ENCODE measurements at regions not wholly inside any gene's neighbourhood (a gene's known extent, or its start where the extent isn't known, plus 50 kb on each side); places are given as distances from the start of the nearest gene placed in this dataset.

GRCh38 chr7:24462984-24463383, 110.3 kb upstream of the PALS2 start:
- Mint-ChIP-seq H3K9me3 (no peaks in the 10 kb centered on the region), H3K27ac (no peak overlapping the region), H3K4me1 (no peaks in the 10 kb centered on the region), H3K4me3 (no peak overlapping the region), H3K27me3 (peaks cover 11% of the 10 kb centered on the region), H3K36me3 (no peaks in the 10 kb centered on the region)
- no peak for DNase-seq
- CTCF ChIA-PET, result no interaction called here

- Mint-ChIP-seq H3K36me3 (no peaks in the 10 kb centered on the region), H3K27me3 (peaks cover 11% of the 10 kb centered on the region), H3K9me3 (no peaks in the 10 kb centered on the region), H3K27ac (no peak overlapping the region), H3K4me1 (no peaks in the 10 kb centered on the region), H3K4me3 (no peak overlapping the region)
- no peak for DNase-seq
- CTCF ChIA-PET, result no interaction called here
These were observed 109.8 kb upstream of the PALS2 start for GRCh38 chr7:24463474-24463873.

DNA sequence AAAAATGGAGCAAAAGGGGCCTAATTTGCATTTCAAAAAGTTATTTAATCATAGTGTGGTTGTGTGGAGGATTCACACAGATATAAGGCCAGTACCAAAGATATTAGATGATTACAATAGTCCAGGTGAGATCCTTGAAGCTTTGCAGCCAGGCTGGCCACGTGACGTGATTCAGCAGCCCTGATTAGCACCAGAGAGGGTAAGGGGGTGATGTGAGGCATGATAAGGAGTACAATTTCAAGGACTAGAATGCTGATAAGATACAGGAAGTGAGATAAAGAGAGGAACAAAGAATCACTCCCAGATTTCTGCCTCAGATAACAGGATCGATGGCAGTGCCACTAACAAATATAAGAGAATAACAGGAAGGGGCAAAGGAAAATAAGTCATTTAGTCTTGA, 108.4 kb upstream of the PALS2 start:
- Mint-ChIP-seq H3K27me3 (peaks cover 8% of the 10 kb centered on the region), H3K36me3 (no peaks in the 10 kb centered on the region), H3K9me3 (no peaks in the 10 kb centered on the region), H3K4me3 (no peak overlapping the region), H3K27ac (no peak overlapping the region), H3K4me1 (no peaks in the 10 kb centered on the region)
- CTCF ChIA-PET, result no interaction called here
- DNase-seq, result no peak

- CTCF ChIA-PET, result no interaction called here
- no peaks in the 10 kb centered on the region for H3K27me3 Mint-ChIP-seq
These were observed 107.0 kb upstream of the PALS2 start for GRCh38 chr7:24466168-24466768.

DNA sequence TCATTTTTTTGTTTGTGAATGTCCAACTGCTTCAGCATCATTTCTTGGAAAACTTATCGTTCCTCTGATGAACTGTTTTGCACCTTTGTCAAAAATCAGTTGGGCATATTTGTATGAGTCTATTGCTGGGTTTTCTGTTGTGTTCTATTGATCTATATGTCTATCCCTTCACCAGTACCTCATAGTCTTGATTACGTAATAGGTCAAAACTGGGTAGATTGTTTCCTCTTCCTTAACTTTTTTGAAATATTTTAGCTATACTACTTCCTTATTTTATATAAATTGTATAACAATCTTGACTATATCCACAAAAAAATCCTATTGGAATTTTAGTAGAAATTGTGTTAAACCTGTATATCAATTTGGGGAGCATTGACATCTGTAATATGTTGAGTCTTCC, 104.1 kb upstream of the PALS2 start:
- Mint-ChIP-seq H3K27me3 (no peaks in the 10 kb centered on the region), H3K36me3 (no peaks in the 10 kb centered on the region), H3K4me1 (no peaks in the 10 kb centered on the region), H3K9me3 (no peaks in the 10 kb centered on the region), H3K4me3 (no peak overlapping the region), H3K27ac (no peak overlapping the region)
- no peak for DNase-seq
- CTCF ChIA-PET, result no interaction called here

More at GRCh38 chr7:24466168-24466768, 107.0 kb upstream of the PALS2 start:
- no peaks in the 10 kb centered on the region for H3K4me1 Mint-ChIP-seq
- DNase-seq, result no peak
- no peaks in the 10 kb centered on the region for H3K36me3 Mint-ChIP-seq
- H3K9me3 Mint-ChIP-seq, result no peaks in the 10 kb centered on the region
- H3K27ac Mint-ChIP-seq, result no peak overlapping the region
- no peak overlapping the region for H3K4me3 Mint-ChIP-seq

DNA sequence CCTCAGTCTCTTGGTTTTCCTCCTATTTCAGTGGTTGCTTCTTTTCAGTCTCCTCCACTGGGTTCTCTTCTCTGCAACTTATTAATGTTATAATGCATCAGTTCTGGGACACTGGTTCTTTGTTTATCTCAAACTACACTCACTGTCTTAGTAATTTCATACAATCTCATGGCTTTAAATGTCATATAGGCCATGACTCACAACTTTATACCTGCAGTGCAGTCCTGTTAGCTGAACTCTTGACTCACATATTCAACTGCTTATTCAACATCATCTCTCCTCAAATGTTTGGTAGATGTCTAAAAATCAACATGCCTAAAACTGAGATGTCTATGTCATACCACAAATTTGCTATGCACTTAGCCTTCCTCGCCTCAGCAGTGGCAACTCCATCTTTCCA, 101.2 kb upstream of the PALS2 start:
- DNase-seq, result no peak
- CTCF ChIA-PET, result no interaction called here
- Mint-ChIP-seq H3K4me1 (no peaks in the 10 kb centered on the region), H3K4me3 (no peak overlapping the region), H3K27ac (no peak overlapping the region), H3K36me3 (no peaks in the 10 kb centered on the region), H3K9me3 (no peaks in the 10 kb centered on the region), H3K27me3 (no peaks in the 10 kb centered on the region)

- Mint-ChIP-seq H3K4me1 (no peaks in the 10 kb centered on the region), H3K27me3 (peaks cover 4% of the 10 kb centered on the region), H3K4me3 (no peak overlapping the region), H3K36me3 (no peaks in the 10 kb centered on the region), H3K9me3 (no peaks in the 10 kb centered on the region), H3K27ac (no peak overlapping the region)
- no peak for DNase-seq
- CTCF ChIA-PET, result interaction anchor here (0.8 kb wide), 1 partner anchor 113 kb away, joined by 3 read pairs; no protein-coding TSS in a partner anchor
These were observed 97.9 kb upstream of the PALS2 start for GRCh38 chr7:24475166-24475961.

GRCh38 chr7:24476227-24476626, 97.0 kb upstream of the PALS2 start:
- Mint-ChIP-seq H3K4me3 (no peak overlapping the region), H3K36me3 (no peaks in the 10 kb centered on the region), H3K4me1 (no peaks in the 10 kb centered on the region), H3K27ac (no peak overlapping the region), H3K9me3 (no peaks in the 10 kb centered on the region), H3K27me3 (peaks cover 8% of the 10 kb centered on the region)
- DNase-seq, result no peak
- CTCF ChIA-PET, result interaction anchor here (0.8 kb wide), 1 partner anchor 112 kb away, joined by 3 read pairs; no protein-coding TSS in a partner anchor

DNA sequence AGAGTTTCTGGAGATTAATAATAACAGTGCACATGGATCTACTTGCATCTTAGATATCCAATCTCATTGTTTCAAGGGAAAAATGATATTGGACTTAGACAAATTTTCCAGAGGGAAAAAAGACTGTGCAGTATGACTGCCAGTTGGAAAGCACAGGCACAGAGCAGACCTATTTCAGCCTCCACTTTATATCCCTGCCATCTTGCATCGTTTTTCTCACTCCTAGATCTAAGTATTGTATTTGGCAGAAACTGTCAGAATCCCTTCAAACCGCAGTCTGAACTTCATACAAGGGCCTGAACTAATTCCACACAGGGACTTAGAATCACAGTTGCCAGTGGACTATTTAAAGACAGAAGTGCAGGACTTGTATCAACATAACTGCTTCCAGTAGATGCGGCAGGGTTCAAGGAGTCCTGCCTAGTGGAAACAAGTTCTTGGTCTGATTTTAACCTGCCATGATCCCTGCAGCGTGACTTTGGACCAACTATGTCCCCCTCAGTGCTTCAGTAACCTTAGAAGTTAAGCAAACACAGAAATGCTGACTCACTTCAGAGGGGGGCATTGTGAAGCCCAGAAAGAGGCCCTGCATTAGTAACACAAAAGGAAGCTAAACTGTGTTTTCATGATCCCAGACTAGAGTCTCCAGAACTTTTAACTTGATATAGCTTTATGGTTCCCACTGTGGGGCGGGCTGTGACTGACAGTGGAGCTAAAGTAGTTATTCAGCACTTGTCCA, 95.7 kb upstream of the PALS2 start:
- no peak overlapping the region for H3K4me3 Mint-ChIP-seq
- peaks cover 8% of the 10 kb centered on the region for H3K27me3 Mint-ChIP-seq
- no peak for DNase-seq
- no peak overlapping the region for H3K27ac Mint-ChIP-seq
- no peaks in the 10 kb centered on the region for H3K36me3 Mint-ChIP-seq
- H3K4me1 Mint-ChIP-seq, result no peaks in the 10 kb centered on the region
- CTCF ChIA-PET, result interaction anchor here (0.5 kb wide), 1 partner anchor 225 kb away, joined by 3 read pairs; no protein-coding TSS in a partner anchor
- H3K9me3 Mint-ChIP-seq, result no peaks in the 10 kb centered on the region

GRCh38 chr7:24478137-24478655, 95.1 kb upstream of the PALS2 start:
- no peak for DNase-seq
- no peaks in the 10 kb centered on the region for H3K4me1 Mint-ChIP-seq
- no peaks in the 10 kb centered on the region for H3K9me3 Mint-ChIP-seq
- H3K36me3 Mint-ChIP-seq, result no peaks in the 10 kb centered on the region
- H3K4me3 Mint-ChIP-seq, result no peak overlapping the region
- no peak overlapping the region for H3K27ac Mint-ChIP-seq
- CTCF ChIA-PET, result no interaction called here
- H3K27me3 Mint-ChIP-seq, result peaks cover 8% of the 10 kb centered on the region

DNA sequence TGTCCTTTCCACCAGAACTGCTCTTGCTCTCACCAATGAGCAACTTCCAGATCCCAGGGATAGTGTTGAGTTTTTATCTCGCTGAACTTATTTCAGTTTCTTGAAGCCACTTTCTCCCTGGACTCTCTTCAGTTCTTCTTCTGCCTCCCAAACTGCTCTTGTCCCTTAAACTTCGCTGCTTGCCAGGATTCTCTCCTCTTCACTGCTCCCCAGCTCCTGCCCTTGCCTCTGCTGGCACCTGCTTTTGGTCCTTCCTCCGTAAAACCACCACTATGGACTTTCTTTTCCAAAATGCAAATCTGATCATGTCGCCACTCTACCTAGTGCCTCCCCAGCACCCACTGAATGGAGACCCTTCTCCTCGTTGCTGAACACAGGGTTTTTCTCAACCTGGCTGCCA, 92.8 kb upstream of the PALS2 start:
- Mint-ChIP-seq H3K27ac (no peak overlapping the region), H3K4me1 (no peaks in the 10 kb centered on the region), H3K9me3 (no peaks in the 10 kb centered on the region), H3K27me3 (peaks cover 8% of the 10 kb centered on the region), H3K4me3 (no peak overlapping the region), H3K36me3 (no peaks in the 10 kb centered on the region)
- DNase-seq, result no peak
- CTCF ChIA-PET, result no interaction called here

DNA sequence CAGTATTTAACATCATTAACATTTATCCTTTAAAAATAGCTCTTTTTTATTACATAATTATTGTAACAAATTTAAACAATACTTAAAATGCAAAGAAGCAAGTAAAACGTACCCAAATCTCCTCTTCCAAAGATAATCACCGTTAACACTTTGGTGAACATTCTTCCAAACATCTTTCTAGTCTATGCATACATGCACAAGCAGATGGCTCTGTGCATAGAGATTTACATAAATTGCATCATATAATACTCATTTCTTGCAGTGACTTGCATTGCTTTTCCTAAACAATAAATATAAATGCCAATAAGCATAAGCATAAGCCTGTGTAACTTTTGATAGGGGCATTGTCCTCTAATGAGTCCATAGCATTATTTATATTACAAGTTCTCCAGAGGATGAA, 89.4 kb upstream of the PALS2 start:
- no peak overlapping the region for H3K27ac Mint-ChIP-seq
- H3K4me3 Mint-ChIP-seq, result no peak overlapping the region
- CTCF ChIA-PET, result no interaction called here
- no peaks in the 10 kb centered on the region for H3K36me3 Mint-ChIP-seq
- H3K4me1 Mint-ChIP-seq, result no peaks in the 10 kb centered on the region
- no peaks in the 10 kb centered on the region for H3K9me3 Mint-ChIP-seq
- peaks cover 8% of the 10 kb centered on the region for H3K27me3 Mint-ChIP-seq
- DNase-seq, result no peak

- peaks cover 4% of the 10 kb centered on the region for H3K27me3 Mint-ChIP-seq
- DNase-seq, result no peak
- H3K9me3 Mint-ChIP-seq, result no peaks in the 10 kb centered on the region
- no peaks in the 10 kb centered on the region for H3K4me1 Mint-ChIP-seq
- H3K4me3 Mint-ChIP-seq, result no peak overlapping the region
- H3K36me3 Mint-ChIP-seq, result no peaks in the 10 kb centered on the region
- no peak overlapping the region for H3K27ac Mint-ChIP-seq
- CTCF ChIA-PET, result no interaction called here
These were observed 80.7 kb upstream of the PALS2 start for GRCh38 chr7:24492576-24492975.

DNA sequence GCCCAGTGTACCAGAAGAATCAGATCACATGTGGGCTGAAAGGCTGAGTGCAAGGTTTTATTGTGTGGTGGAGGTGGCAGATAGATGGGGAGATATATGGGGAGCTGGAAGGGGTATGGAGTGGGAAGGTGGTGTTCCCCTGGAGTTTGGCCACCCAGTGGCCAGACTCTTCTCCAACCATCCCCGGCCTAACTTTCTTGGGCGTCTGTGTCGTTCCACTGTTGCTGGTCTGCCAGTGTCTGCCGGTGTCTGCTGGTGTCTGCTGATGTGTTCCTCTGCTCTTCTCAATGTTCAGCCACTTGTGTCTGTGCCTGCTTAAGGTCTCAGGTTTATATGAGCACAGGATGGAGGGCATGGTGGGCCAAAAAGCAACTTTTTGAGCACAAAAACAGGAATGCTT, 78.4 kb upstream of the PALS2 start:
- CTCF ChIA-PET, result no interaction called here
- Mint-ChIP-seq H3K27ac (no peak overlapping the region), H3K9me3 (no peaks in the 10 kb centered on the region), H3K36me3 (no peaks in the 10 kb centered on the region), H3K4me1 (no peaks in the 10 kb centered on the region), H3K4me3 (no peak overlapping the region), H3K27me3 (peaks cover 4% of the 10 kb centered on the region)
- no peak for DNase-seq

Data from activated naive CD4-positive, alpha-beta T cell treated with anti-CD3 and anti-CD28 coated beads, Interleukin-2, amount 10 ng/mL, durations not matched to agents 7 days and 5 days (primary cell).